NCI-H2081 (cell line): ENCODE measurements at regions not wholly inside any gene's neighbourhood (a gene's known extent, or its start where the extent isn't known, plus 50 kb on each side); places are given as distances from the start of the nearest gene placed in this dataset.

Source experiments
- DNase-seq, 2 experiments: peaks; one replicate each; lab custom pipeline; 2025; lab: John Stamatoyannopoulos, UW

DNA sequence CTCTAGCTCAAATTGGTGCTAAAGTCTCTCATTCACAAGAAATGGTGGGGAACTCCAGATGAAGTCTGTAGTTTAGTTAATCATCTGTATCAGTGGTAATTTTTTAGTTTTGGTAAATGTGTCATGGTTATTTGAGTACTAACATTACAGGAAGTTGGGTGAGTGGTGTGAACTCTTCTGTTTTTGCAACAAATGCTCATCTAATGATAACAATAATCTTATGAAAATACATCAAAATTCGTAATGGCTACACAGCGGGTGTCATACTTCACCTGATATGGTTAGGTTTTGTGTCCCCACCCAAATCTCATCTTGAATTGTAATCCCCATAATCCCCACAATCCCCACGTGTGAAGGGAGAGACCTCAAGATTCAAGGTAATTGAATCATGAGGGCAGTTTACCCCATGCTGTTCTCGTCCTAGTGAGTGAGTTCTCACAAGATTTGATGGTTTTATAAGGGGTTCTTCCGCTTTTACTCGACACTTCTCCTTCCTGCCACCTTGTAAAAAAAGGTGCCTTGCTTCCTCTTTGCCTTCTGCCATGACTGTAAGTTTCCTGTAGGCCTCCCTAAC, 209.3 kb upstream of the FOXN3 start:
- no peak for DNase-seq

DNA sequence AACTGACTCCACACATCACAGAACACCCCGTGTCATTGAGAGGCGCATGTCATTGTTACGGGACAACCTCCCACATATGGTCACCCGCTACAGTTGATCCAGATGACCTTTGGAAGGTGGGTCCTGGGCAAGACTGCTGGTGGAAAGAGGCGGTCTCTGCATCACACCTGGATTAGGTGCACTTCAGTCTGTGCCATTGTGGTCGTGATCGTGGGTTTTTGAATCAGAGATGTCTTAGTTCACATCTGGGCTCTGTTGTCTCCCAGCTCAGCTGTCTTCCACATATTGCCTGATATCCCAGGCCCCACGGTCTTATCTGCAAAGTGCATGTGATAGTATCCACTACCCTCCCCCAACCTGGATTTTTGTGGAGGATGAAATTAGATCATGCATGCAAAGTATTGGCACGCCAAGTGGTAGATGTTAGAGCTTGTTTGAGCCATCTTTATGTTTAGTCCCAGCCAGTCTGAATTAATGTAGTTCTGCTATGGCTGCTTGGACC, 208.7 kb upstream of the FOXN3 start:
- DNase-seq = no peak

DNA sequence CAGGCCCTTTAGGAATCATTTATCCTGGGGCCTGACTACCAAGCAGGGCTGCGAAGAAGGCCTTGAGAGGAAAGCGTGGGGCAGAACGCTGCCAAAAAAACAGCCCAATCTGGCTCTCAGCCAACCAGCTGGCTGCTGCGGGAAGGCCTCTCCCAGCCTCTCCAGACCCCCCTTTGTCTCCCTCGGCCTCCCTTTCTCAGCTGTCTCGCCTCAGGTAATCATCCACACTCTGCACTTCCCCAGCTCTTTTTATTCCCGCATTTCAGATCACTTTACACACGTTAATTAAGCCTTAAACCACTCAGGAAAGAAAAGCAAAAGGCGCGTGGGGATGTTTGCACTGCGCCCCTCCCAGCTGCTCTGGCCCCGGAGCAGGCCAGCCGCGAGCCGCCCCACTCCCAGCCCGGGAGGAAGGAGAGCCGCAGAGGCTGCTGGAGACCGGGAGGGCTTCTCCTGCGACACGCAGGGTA, 208.2 kb upstream of the FOXN3 start:
- peak; percentile 58 to 70 for DNase-seq

DNA sequence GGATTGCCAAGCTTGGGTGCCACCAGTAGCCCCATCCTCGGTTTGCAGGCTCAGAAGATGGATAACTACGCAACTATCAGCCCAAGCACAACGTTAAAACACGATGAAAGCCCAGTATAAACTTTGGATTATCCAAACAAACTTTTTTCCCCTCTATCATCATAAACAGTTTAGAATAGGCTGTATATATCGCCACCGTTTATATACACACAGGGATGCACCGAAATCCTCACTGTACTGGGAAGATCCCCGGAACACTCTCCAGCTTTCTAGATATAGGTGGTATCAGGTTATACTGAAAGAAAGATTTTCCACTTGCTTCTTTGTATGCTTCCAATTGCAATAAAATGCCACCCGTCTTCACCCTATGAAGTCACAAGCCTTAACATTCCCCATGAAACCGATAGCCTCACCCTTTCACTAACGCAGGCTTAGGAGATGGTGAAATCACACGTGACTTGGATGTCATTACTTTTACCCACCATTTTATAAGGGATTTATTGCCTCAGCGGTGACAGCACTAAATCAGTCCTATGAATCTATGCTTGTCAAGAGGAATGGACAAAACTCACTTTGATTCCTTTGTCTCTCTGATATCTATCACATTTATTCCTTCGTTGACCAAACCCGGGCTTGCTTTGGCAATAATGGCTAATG, 207.6 kb upstream of the FOXN3 start:
- DNase-seq = no peak

DNA sequence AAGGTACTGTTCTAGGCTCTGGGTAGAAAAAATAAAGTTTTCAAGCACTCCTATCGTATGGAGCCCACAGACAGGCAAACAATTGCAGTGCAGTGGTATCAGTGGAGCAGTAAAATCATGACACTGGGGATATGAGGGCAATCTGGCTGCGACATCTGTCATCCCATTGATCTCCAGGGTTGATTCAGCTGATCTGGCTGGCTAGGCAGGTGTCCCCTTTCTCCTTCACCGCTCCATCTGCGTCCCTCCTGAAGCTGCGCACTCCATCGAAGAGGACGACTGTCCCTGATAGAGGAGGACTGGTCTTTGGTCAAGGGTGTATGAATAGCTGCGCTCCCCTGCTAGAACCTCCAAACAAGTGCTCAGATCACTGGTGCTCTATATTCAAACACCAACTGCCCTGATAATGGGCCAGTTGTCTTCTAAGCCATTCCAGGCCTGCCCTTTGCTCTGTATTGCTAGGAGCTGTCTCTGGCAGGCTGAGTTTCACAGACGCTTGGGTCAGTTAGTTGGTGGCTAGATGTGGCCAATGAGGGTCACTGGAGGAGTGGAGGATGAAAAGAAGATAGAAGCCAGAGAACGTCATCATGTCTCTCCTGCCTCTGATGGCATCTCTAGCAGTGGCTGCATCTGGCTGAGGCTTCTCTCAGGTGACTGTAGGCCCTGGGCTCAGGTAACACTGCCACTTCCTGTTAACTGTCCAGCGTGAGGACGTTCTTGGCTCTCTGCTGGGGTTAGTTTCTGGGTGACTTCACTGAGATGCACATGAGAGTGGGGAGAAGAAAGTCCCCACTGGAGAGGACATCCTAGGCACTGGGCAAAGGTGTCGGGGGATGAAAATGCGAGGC, 205.0 kb upstream of the FOXN3 start:
- no peak for DNase-seq

DNA sequence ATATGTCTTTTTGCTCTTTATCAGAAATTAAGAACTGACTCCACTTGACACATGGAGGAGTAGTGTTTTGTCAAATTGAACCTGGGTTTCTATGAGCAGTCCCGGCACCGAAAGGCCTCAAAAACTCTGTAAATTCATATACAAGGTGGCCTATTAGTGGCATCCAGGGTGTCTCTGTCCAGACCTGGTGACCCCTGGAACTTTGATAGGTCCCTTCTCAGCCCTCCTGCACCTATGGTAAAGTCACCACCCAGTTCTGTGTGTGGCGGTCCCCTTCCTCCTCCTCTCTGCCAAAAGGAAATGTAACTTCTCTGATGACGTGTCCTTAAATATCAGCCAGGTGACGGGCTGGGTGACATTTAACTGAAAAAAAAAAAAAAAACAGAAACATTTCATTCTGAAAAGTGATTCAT, 204.0 kb upstream of the FOXN3 start:
- no peak for DNase-seq

DNA sequence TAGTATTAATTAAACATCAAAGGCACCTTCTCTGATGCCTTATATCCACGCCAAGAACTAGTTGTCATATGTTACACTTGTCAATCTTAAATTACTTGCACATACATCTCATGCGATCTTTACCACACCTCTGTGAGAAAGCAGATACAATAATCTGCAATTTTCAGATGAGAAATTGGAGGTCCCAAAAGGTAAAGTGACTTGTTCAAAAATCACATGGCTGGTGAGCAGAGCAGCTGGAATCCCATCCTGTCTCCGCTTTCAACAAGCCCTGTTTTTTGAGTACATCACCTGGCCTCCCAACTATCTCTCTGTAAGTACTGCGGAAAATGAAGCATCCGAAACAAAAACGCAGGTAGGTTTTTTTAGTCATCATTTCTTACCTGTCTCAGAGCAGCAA, 203.4 kb upstream of the FOXN3 start:
- no peak for DNase-seq

DNA sequence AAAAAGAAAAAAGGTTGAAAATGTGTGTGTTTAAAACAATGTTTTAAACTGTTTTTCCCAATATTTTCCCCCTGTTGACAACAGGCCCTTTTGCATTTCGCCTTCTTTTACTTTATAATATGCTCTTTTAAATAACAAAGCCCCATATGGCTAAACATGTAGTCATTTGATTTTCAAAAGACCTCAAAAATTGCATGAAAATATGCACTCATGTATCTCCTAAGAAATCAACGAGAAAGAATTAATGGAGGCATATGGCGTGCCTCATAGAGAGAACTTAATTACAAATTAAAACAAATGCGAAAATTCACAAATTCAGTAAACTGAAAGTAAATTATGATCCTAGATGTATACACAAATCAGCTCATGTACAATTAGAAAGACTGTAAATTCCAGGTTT, 202.6 kb upstream of the FOXN3 start:
- no peak for DNase-seq

DNA sequence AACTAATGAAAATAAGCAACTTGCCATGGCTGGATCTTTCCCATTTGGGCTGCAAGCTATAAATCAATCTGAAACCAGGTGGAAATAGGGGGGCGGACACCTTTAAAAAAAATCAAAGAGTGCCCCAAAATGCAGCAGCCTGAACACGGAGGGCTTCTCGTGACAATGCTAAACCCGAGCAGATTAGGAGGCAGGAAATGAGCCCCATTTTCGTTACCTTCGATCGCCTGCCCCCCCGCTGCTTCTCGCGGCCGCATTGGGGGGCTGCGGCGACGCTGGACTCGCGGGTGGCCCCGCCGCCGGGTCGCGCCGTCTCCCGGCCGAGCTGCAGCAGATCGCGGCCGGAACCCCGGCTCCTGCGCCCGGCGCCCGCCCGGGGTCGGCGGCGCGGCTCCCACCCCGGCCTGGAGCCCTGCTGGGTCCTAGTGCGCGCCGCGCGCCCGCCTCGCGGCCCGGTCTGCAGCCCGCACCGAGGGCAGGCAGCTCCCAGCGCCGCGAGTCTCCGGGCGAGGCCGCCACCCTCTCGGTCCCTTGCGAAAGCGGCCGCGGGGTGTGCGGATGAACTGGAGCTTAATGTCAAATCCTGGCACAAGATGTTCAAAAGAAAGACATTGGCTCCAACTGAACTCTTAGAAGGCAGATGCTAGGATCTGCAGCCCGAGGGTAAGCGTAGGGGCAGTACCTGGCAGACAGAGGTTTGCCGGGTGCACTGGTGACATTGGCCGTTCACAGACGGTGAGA, 201.9 kb upstream of the FOXN3 start:
- DNase-seq = peak; percentile 67 to 79

DNA sequence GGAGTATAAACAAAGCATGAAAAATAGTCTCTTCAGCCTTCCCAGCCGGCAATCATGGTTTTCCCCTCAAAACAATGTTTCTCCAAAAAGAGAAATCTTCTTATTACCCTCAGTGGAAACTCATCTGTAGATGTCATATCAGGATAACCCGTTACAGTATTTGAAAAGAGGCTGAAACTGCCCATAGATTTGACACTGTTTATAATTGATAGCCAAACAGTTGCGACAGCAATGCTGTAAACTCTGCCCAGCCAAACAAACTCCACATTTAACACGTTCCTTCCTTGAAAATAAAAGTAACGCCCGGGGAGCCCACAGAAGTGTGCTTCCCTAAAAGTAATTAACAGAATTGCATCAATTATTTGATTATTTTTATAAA, 201.3 kb upstream of the FOXN3 start:
- DNase-seq = peak; percentile 11 to 30

DNA sequence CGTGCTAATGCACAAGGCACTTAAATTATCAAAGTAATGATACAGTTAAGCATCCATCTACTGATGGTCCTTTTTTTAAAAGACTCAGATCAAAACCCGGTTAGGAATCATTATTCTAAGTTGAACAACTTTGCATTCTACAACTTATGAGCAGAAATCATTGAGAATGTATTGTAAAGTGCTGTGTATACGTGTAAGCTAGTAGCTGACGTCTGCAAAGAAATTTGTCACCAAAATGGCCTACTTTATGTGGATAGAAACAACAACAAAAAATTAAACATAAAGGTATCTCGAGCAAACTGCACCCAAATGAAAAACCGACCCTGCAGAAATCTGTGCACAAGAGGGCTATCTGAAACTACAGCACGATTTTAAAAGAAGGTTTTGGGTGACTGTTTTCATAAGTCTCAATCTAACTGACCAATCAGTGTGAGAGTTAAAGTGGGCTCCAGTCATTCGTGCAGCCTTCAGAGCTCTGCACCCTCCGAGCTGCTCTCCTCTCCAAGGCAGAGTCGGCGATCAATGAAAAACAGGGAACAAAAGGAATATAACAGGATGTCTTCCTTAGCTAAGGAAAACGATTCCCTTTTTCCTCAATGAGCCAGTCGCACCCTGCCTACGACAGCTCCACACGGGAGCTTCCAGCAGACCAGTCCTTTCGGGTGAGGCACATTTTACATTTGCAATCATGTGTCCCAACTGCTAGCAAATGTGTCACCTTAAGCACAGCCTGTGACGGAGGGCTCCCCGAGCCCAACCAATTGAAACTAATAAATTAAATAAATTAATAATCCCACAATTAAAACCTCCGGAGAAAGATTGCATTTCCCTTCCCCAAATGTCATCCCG, 200.7 kb upstream of the FOXN3 start:
- peak; percentile 20 to 60 for DNase-seq

DNA sequence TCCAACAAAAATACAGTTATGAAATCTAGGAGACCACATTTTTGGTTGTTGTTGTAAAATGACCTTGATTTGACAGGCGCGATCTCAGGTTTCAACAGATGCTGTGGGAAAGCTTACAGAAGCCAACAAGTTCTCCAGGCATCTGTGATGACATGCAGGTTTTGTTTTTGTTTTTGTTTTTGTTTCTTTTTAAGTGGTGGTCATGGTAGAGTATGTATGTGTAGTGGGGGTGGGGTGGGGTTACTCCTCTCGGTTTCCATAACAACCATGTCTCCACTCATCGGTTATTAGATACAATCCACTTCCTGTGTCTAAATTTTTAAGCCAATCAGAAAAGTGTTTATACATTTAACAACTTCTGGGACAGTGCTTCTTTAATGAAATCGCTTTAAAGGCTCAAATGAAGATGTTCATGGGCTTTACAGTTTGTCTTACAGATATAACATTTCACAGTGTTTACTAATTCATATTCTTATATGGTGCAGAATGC, 199.9 kb upstream of the FOXN3 start:
- DNase-seq = no peak

DNA sequence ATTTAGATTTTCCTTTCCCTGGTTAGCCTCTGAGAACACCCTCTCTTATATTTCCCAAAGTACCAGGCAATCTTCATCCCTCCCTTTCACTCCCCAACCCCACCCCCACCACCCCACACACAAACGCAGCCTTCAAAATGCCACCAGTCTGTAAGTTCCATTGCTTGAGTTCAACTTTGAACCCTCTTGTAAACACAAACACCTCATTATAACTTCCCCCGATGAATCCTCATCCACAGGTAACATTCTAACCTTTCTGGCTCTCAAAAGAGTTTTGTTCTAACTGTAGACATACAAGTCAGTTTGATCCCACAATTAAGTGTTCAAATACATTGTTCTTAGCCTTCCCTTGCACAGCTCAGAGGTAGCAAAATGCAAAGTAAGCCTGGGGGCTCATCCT, 199.4 kb upstream of the FOXN3 start:
- no peak for DNase-seq

DNA sequence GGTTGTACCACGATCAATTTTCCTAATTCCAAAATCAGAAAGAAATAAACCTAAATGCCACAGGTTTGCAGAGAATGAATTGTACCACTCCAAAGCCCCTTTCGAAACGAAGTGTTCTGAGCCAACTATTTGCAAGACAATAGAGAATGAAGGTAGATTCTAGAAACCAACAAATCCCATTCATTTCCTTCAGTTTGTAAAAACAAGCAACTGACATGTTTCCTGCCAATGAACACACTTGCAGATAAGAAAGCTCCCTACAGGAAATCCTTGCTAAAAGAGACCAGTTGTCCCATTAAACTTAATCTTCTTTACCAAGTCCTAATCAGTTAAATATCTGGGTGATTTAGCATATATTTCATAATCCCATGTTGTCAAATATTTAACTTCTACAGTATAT, 198.4 kb upstream of the FOXN3 start:
- DNase-seq = no peak

DNA sequence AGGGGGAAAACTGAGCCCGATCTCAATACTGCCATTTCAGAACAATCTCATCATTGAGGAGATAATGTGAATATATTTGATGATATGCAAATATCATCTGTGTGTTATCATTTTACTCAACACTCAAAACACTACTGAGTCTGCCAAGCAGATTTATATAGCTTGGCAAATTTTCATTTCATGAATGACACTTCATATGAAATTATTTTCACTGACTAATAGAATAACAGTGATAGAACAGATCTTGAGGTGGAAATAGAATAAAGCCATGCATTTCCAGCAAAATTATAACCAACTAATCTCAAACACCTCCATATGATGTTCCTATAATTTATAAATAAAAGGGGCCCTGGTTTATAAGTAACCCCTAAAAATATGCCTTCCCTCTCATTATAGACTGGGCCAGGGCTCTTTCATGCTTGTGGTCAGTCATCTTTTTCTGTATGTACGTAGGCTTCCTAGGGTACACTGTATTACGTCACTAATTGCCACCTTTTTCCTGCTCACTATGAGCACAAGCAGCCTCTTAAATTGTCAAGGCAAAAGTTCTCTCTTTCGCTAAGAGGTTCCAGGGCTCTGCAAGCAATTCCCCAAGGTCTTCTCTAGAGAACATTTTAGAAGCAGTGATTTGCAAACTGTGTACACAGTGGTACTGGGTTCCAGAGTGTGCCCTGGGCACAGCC, 197.1 kb upstream of the FOXN3 start:
- no peak for DNase-seq

DNA sequence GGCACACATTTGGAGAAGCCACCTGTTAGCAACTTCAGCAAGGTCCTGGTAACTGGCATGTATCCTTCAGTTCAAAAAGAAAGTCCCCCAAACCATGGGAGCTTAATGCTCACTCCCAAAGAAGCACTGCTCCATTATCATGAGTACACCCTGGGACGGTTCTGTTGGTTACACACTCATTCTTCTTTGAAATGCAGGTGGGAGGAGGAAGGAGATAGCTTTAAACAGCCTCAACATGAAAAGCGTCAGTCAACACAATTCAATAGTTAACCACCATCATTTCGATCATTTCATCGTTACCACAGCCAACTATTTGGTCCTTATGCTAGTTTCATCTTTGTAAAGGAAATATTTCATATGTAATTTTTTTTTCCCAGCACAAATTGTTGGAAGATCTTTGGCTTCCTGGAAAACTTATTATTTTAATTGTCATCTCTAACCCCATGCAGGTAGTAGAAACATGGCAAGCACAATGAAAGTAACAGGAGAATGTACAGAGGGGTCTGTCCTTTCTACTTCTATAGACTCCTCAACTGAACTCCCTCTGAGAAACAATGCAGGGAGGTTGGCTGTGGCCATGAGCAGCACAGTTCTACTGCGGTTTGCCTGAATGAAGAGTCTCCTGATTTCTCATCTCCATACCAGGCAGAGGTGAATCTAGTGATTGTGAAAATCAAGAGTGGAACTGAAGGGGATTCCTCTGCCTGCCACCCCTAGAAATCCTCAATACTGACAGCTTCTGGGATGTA, 196.4 kb upstream of the FOXN3 start:
- DNase-seq = no peak

DNA sequence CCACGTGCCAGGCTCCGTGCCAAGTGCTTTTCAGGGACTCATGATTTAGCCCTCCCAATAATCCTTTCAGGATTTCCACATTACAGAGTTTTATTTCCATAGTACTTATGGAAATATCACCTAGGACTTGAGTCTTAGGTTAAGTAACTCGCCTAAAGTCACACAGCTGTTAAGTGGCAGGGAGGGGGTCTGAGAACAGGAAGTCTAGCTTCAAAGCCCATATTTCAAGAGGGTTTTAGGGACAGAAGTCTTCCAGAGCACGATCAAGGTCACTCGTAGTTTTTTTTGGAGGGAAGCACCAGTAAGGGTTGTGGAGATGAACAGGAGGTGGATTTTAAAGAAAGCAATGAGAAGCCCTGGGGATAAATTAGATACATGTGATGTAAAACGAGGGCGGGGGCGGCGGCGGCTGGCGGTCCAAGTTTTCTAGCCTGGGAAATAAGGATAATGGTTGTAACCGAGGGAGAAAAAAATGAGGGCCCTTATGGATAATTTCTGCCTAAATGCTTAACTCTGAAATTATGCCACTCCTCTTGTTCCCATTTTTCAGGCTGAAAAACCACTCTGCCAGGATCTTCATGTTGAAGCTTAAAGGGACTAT, 192.6 kb upstream of the FOXN3 start:
- no peak for DNase-seq

DNA sequence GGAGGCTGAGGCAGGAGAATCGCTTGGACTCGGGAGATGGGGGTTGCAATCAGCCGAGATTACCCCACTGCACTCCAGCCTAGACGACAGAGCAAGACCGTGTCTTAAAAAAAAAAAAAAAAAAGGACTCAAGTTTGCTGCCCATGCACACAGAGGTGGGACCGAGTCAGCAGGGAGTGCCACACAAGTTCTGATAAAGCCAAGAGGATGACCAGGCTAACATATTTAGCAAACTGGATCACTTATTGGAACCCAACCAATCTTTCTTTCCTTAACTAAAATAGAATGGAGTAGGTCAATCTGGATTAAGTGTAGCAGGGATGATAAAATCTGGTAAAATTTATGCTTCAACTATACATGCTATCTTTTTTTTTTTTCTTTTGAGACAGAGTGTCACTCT, 190.4 kb upstream of the FOXN3 start:
- DNase-seq = no peak

DNA sequence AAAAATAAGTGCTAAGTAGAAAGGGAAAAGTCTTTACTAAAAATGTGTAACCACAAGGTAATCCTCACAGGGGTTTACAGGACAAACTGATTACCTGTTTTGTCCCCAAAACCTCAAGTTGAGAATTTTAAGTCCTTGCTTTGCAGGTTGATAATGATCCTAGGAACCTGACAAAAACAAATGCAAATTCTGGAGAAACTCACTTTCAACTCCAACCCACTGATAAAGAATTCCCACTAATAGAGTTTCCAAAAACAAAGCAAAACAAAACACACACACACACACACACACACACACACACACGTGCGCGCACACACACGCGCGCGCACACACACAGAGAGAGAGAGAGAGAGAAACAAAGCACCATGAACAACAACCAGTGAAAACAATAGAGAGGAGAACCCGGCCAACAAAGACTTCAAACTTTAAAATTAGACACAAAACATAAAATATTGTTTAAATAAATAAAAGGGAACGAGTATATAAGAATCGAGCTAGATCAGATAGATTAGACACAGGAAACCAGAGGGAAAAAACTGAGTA, 187.0 kb upstream of the FOXN3 start:
- DNase-seq = no peak
